ENCODE measurements at regions not wholly inside any gene's neighbourhood (a gene's known extent, or its start where the extent isn't known, plus 50 kb on each side); places are given as distances from the start of the nearest gene placed in this dataset.

GRCh38 chr3:140752499-140752898 is 74.6 kb downstream of the TRIM42 start:
- H3K4me3 ChIP-seq, result no peak overlapping the region
- 75 to 84% methylated on average over 2 of the region's 2 CpGs for WGBS, 2 donors
- no peaks in the 10 kb centered on the region for H3K27me3 ChIP-seq
- H3K4me1 ChIP-seq, result no peaks in the 10 kb centered on the region
- H3K27ac ChIP-seq, result no peak overlapping the region
- DNase-seq, result no peak
- no peaks in the 10 kb centered on the region for H3K9me3 ChIP-seq
- TF ChIP-seq POLR2A (IDR thresholded peaks at IDR 0.05) (no peak), CTCF (IDR thresholded peaks at IDR 0.05) (no peak)
- no peaks in the 10 kb centered on the region for H3K36me3 ChIP-seq (ENCODE audit: low read depth, missing control alignments)
- intact Hi-C loops (cut with DNase I; ENCODE audit: low total_unique reads), result no loop called here

GRCh38 chr3:140753865-140754754 is 76.2 kb downstream of the TRIM42 start:
- no peaks in the 10 kb centered on the region for H3K4me1 ChIP-seq
- H3K36me3 ChIP-seq (ENCODE audit: low read depth, missing control alignments), result no peaks in the 10 kb centered on the region
- no peak overlapping the region for H3K4me3 ChIP-seq
- H3K27ac ChIP-seq, result no peak overlapping the region
- 86 to 92% methylated on average over 4 of the region's 4 CpGs for WGBS, 2 donors
- intact Hi-C loops (cut with DNase I; ENCODE audit: low total_unique reads), result no loop called here
- H3K9me3 ChIP-seq, result no peaks in the 10 kb centered on the region
- no peak for TF ChIP-seq POLR2A (IDR thresholded peaks at IDR 0.05)
- no peak for DNase-seq
- H3K27me3 ChIP-seq, result no peaks in the 10 kb centered on the region

- Histone ChIP-seq H3K4me1 (no peaks in the 10 kb centered on the region), H3K4me3 (no peak overlapping the region), H3K27me3 (no peaks in the 10 kb centered on the region), H3K9me3 (no peaks in the 10 kb centered on the region), H3K27ac (no peak overlapping the region), H3K36me3 (ENCODE audit: low read depth, missing control alignments) (no peaks in the 10 kb centered on the region)
- DNase-seq, result no peak
- 64 to 74% methylated on average over 8 of the region's 8 CpGs for WGBS, 2 donors
- TF ChIP-seq POLR2A (IDR thresholded peaks at IDR 0.05), result no peak
- no peak for TF ChIP-seq CTCF (IDR thresholded peaks at IDR 0.05)
- intact Hi-C loops (cut with DNase I; ENCODE audit: low total_unique reads), result no loop called here
Observed at GRCh38 chr3:140754936-140755335, 77.1 kb downstream of the TRIM42 start.

GRCh38 chr3:140756240-140757016 is 78.6 kb downstream of the TRIM42 start:
- no peak overlapping the region for H3K4me3 ChIP-seq
- no peaks in the 10 kb centered on the region for H3K4me1 ChIP-seq
- H3K27ac ChIP-seq, result no peak overlapping the region
- WGBS, 2 donors, result 5 to 94% methylated on average over 1 of the region's 1 CpG
- no peaks in the 10 kb centered on the region for H3K9me3 ChIP-seq
- H3K36me3 ChIP-seq (ENCODE audit: low read depth, missing control alignments), result no peaks in the 10 kb centered on the region
- TF ChIP-seq CTCF (IDR thresholded peaks at IDR 0.05) (no peak), POLR2A (IDR thresholded peaks at IDR 0.05) (no peak)
- H3K27me3 ChIP-seq, result no peaks in the 10 kb centered on the region
- intact Hi-C loops (cut with DNase I; ENCODE audit: low total_unique reads), result no loop called here
- no peak for DNase-seq

GRCh38 chr3:140758791-140759444 is 81.1 kb downstream of the TRIM42 start:
- no peaks in the 10 kb centered on the region for H3K36me3 ChIP-seq (ENCODE audit: low read depth, missing control alignments)
- H3K9me3 ChIP-seq, result no peaks in the 10 kb centered on the region
- intact Hi-C loops (cut with DNase I; ENCODE audit: low total_unique reads), result no loop called here
- 62 to 73% methylated on average over 7 of the region's 7 CpGs for WGBS, 2 donors
- no peak overlapping the region for H3K27ac ChIP-seq
- H3K27me3 ChIP-seq, result no peaks in the 10 kb centered on the region
- H3K4me1 ChIP-seq, result no peaks in the 10 kb centered on the region
- TF ChIP-seq POLR2A (IDR thresholded peaks at IDR 0.05), result no peak
- TF ChIP-seq CTCF (IDR thresholded peaks at IDR 0.05), result no peak
- H3K4me3 ChIP-seq, result no peak overlapping the region
- no peak for DNase-seq
